Transverse colon (tissue), 4 donors: ENCODE measurements at regions not wholly inside any gene's neighbourhood (a gene's known extent, or its start where the extent isn't known, plus 50 kb on each side); places are given as distances from the start of the nearest gene placed in this dataset.

Experiments
- DNase-seq: peaks from one replicate; pipeline ENCODE4 v3.0.0-alpha.2; 2019
- H3K27ac ChIP-seq, 4 donors: fragments of 200-600 bp; sonication (generic); 2 replicates each; pipeline ENCODE4 v1.5.1; 2016 to 2018; ENCODE audit warnings: inconsistent platforms in 4 of 4
- H3K27me3 ChIP-seq: fragments of 200-600 bp; sonication (generic); 2 replicates; pipeline ENCODE4 v1.5.1; 2017; ENCODE audit warnings: inconsistent platforms
- H3K36me3 ChIP-seq, 4 donors: fragments of 200-600 bp; sonication (generic); 2 replicates each; pipeline ENCODE4 v1.5.1; 2017 to 2019; ENCODE audit warnings: inconsistent platforms in 4 of 4
- H3K4me1 ChIP-seq, 4 donors: fragments of 200-600 bp; sonication (generic); 2 replicates each; pipeline ENCODE4 v1.5.1; 2017 to 2020; ENCODE audit warnings: inconsistent platforms in 4 of 4
- H3K4me3 ChIP-seq, 4 donors: fragments of 200-600 bp; sonication (generic); 1 replicate in 1 of 4; 2 replicates in 3 of 4; pipeline versions ENCODE4 v1.5.1 to v1.6.1; 2017 to 2019; ENCODE audit warnings: inconsistent platforms in 4 of 4
- H3K9me3 ChIP-seq, 2 donors: fragments of 200-600 bp; sonication (generic); 2 replicates each; pipeline ENCODE4 v1.5.1; 2017 to 2019; ENCODE audit warnings: inconsistent platforms in 2 of 2
- CTCF ChIP-seq, 5 experiments: fragments of 200-600 bp in 3 of 5; fragments of 450-650 bp in 2 of 5; sonication (generic) in 3 of 5; IDR thresholded peaks; 1 replicate in 2 of 5; 2 replicates in 3 of 5; pipeline ENCODE4 v1.5.1; 2016 to 2017; ENCODE audit warnings: antibody characterized with exemption in 5 of 5, inconsistent platforms in 3 of 5, mild to moderate bottlenecking in 2 of 5, moderate library complexity in 1 of 5
- EP300 ChIP-seq: sonication (generic); formaldehyde crosslinking; IDR thresholded peaks from one replicate; pipeline ENCODE4 v1.6.1; 2017; ENCODE audit warnings: antibody characterized with exemption, low read depth
- POLR2A ChIP-seq: fragments of 450-650 bp; IDR thresholded peaks from one replicate; pipeline ENCODE4 v1.6.1; 2016; ENCODE audit warnings: antibody characterized with exemption, mild to moderate bottlenecking, moderate library complexity
- POLR2AphosphoS5 ChIP-seq, 3 donors: sonication (generic); formaldehyde crosslinking; IDR thresholded peaks; one replicate each; pipeline ENCODE4 v1.6.1; 2016; ENCODE audit warnings: antibody characterized with exemption in 3 of 3
- WGBS, 2 donors: methylation state at CpG; one replicate each; pipeline ENCODE4 v1.1.5; 2018; ENCODE audit warnings: low coverage in 1 of 2; 5-methylcytosine and 5-hydroxymethylcytosine counted together
- in situ Hi-C, 4 donors: fragments of 200-750 bp; cut with MboI; loops; one replicate each; pipeline versions ENCODE4 v1.15.0 to v1.15.1; 2017; ENCODE audit warnings: low sequenced_read_pairs in 3 of 4, low pct_ligation_motif_present in 1 of 4, low pct_unique_long_range_greater_than_20kb in 1 of 4
- intact Hi-C: fragments of 100-400 bp; cut with DNase I; formaldehyde crosslinking; loops from one replicate; pipeline ENCODE4 v1.15.1; 2023; ENCODE audit warnings: low total_unique reads

GRCh38 chr22:22796724-22797123, 90.9 kb upstream of the IGLL5 start:
- in situ Hi-C loops (no loop called here), intact Hi-C loops (no loop called here)
- 80 to 90% methylated on average over 2 of the region's 2 CpGs for WGBS, 2 donors
- Histone ChIP-seq H3K27me3 (no peaks in the 10 kb centered on the region), H3K27ac (no peak overlapping the region), H3K9me3 (no peaks in the 10 kb centered on the region), H3K4me1 (no peaks in the 10 kb centered on the region), H3K4me3 (no peak overlapping the region), H3K36me3 (no peaks in the 10 kb centered on the region)
- DNase-seq = no peak
- no peak for TF ChIP-seq CTCF (IDR thresholded peaks at IDR 0.05)

GRCh38 chr22:22798232-22798616, 89.4 kb upstream of the IGLL5 start:
- no peak for DNase-seq
- Histone ChIP-seq H3K27me3 (no peaks in the 10 kb centered on the region), H3K27ac (no peak overlapping the region), H3K9me3 (no peaks in the 10 kb centered on the region), H3K4me3 (no peak overlapping the region), H3K36me3 (no peaks in the 10 kb centered on the region), H3K4me1 (no peaks in the 10 kb centered on the region)
- WGBS, 2 donors = 32 to 72% methylated on average over 3 of the region's 3 CpGs
- no peak for TF ChIP-seq CTCF (IDR thresholded peaks at IDR 0.05)
- no peak for TF ChIP-seq POLR2AphosphoS5 (IDR thresholded peaks at IDR 0.05)
- TF ChIP-seq POLR2A = no peak
- no peak for TF ChIP-seq EP300
- intact Hi-C loops = no loop called here
- in situ Hi-C loops = no loop called here

GRCh38 chr22:22798716-22799115, 88.9 kb upstream of the IGLL5 start:
- in situ Hi-C loops (no loop called here), intact Hi-C loops (no loop called here)
- TF ChIP-seq EP300 (no peak), POLR2AphosphoS5 (IDR thresholded peaks at IDR 0.05) (no peak), POLR2A (no peak), CTCF (IDR thresholded peaks at IDR 0.05) (no peak)
- Histone ChIP-seq H3K4me1 (no peaks in the 10 kb centered on the region), H3K27ac (no peak overlapping the region), H3K27me3 (no peaks in the 10 kb centered on the region), H3K4me3 (no peak overlapping the region), H3K9me3 (no peaks in the 10 kb centered on the region), H3K36me3 (no peaks in the 10 kb centered on the region)
- 95% methylated on average over 1 of the region's 1 CpG; no CpG with 5 or more reads in 1 of the 2 donors for WGBS, 2 donors
- DNase-seq = no peak

- Histone ChIP-seq H3K4me3 (no peak overlapping the region), H3K27ac (no peak overlapping the region), H3K4me1 (no peaks in the 10 kb centered on the region), H3K27me3 (no peaks in the 10 kb centered on the region), H3K36me3 (no peaks in the 10 kb centered on the region), H3K9me3 (no peaks in the 10 kb centered on the region)
- 78% methylated on average over 4 of the region's 4 CpGs; no CpG with 5 or more reads in 1 of the 2 donors for WGBS, 2 donors
- intact Hi-C loops (no loop called here), in situ Hi-C loops (no loop called here)
- DNase-seq = no peak
- TF ChIP-seq POLR2A (no peak), CTCF (IDR thresholded peaks at IDR 0.05) (no peak), POLR2AphosphoS5 (IDR thresholded peaks at IDR 0.05) (no peak), EP300 (no peak)
These were observed 88.1 kb upstream of the IGLL5 start for GRCh38 chr22:22799561-22799960.
